GM12874 (cell line): ENCODE measurements at regions not wholly inside any gene's neighbourhood (a gene's known extent, or its start where the extent isn't known, plus 50 kb on each side); places are given as distances from the start of the nearest gene placed in this dataset.

Experiments used
- TF ChIP-seq, protein P1 (sequence below): IDR thresholded peaks from 2 replicates; pipeline ENCODE4 v1.5.1; 2011; ENCODE audit warnings: low read depth, mild to moderate bottlenecking, control low read depth, low read length, moderate library complexity; ENCODE audit not compliant: insufficient read depth

DNA sequence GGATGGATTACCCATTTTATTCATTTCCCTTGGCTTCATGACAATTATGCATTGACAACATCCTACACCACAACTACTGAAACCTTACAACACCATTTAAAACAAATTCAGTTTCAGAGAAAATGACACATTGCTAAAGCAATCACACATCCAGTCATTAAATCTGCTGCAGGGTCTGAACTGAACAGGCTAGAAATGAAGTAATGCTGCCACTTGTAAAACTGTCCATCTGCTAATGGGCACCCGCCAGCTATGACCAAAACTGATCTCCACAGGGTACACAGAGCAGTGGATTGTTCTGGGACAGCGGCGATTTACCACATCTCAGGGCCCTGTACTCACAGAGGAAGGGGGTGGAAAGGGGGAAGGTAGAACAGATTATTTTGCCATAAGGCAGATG, 172.9 kb upstream of the FBXL4 start:
- TF ChIP-seq, protein P1, sequence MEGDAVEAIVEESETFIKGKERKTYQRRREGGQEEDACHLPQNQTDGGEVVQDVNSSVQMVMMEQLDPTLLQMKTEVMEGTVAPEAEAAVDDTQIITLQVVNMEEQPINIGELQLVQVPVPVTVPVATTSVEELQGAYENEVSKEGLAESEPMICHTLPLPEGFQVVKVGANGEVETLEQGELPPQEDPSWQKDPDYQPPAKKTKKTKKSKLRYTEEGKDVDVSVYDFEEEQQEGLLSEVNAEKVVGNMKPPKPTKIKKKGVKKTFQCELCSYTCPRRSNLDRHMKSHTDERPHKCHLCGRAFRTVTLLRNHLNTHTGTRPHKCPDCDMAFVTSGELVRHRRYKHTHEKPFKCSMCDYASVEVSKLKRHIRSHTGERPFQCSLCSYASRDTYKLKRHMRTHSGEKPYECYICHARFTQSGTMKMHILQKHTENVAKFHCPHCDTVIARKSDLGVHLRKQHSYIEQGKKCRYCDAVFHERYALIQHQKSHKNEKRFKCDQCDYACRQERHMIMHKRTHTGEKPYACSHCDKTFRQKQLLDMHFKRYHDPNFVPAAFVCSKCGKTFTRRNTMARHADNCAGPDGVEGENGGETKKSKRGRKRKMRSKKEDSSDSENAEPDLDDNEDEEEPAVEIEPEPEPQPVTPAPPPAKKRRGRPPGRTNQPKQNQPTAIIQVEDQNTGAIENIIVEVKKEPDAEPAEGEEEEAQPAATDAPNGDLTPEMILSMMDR = no peak

DNA sequence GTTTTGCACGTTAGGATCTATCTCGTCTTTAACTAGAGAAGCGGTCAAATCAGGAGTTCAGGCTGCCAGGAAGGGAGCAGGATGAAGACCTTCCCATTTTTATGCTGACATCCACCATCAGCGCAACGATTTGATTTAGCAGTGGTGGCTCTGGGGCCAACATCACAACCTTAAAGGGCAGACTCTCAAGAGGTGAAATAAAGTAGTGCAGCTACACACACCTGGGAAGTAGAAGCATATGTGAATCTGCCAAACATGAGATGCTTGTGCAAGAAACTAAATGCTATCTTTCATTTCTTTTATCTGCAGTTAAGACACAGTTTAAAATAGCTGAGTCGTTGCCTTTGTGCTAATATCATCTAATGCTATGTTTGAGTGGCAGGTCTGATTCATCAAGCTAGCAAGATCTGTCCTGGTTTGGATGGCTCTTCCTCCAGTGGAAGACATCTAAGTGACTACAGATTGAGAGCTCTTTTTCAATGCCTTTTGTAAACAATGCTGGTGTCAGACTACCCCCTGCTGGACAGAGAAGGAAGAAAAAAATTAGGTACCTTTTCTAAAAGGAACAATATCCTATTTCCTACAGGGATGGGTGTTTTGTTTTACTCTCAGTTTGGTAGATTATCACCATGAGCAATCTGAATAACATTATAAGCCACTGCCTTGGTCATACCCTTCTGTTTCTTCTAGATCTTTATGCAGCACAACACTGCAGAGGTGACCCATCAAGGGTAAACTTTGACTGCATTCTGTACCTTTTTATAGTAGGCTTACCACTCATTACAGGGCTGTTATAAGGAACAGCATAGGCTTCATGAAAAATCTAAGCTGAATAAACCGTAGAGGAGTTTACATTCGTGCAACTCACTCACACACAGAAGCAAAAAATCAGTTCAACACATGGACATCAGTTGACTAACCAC, 171.6 kb upstream of the FBXL4 start:
- TF ChIP-seq, protein P1 = peak; percentile 55

DNA sequence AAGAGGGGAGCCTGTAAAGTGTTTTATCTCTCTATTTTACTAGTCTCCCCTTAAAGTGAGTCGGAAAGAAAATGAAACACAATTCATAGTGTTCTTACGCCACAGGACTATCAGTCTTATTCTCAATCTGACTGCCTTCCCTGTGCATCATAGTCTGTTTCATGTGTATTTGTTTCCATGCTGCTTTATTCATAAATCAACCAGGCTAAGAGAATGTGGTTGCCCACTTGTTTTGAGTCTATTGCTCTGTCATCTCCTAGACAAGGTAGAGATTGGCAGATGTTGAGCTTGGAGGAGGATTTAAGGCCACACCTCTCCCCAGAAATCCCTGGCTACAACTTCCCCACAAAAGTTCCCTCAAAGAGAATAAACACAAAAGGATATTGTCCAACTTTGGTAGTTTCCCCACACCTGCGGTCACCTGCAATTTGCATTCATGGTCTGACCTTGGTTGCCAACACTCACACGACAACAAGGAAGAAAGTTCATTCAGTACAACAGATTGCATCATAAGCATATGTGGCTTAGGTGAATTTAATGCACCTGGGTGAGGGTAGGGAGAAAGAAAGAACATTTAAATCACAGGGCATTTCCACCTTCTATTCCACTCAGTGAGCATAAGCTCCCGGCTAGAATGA, 167.1 kb upstream of the FBXL4 start:
- TF ChIP-seq, protein P1 = no peak

DNA sequence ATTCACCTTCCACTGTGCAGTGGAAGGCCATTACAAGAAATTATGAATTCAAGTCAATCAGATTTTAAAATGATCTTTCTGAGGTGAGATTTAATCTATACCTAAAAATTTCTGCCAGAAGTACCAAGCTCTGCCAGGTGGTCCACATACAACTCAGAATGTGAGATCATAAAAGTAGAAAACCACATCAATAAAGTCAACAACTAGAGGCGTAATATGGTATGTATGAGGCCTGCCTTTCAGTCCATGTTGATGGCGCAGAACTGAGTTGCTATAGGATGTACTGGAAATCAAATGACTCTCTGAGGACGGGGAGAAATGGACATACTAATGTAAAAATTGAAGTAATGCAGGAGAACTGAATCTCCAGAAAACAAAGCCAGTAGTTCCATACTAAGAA, 163.8 kb upstream of the FBXL4 start:
- TF ChIP-seq, protein P1 = no peak

DNA sequence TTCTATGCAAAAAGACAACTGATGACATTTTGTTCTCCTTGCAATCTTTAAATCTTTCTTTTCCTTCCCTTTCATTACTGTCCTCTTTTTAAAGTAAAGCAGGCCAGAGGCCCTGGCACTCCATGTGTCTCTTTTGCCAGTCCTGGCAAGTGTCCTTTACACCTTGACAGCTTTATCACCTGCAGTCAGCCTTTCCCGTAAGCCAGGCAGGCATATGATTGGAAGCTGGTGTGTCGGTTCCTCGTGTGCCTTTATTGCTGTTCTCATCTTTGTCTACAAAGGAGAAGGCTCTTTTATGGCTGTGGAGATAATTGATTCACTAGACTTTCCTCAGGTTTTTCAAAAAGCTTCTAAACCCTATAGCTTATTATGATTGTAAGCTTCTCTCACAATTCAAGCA, 162.3 kb upstream of the FBXL4 start:
- TF ChIP-seq, protein P1 = no peak

DNA sequence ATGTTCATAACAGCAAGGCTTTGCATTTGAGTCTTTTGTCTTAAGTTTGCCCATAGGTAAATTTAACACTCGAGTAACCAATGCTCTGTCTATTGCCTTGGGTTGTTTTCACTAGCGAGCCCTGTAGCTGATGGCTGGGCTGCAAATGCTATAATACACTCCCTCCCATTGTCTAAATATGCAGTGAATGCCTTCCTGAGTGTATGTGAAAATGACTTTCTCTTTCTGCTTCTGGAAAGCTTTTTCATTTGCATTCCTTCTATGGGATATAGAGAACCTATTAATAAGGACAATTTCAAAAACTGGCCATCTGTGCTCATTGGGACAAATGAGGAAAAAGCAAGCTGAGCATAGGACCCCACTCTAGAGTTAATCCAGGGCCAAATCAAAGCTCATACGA, 156.5 kb upstream of the FBXL4 start:
- TF ChIP-seq, protein P1 = no peak

DNA sequence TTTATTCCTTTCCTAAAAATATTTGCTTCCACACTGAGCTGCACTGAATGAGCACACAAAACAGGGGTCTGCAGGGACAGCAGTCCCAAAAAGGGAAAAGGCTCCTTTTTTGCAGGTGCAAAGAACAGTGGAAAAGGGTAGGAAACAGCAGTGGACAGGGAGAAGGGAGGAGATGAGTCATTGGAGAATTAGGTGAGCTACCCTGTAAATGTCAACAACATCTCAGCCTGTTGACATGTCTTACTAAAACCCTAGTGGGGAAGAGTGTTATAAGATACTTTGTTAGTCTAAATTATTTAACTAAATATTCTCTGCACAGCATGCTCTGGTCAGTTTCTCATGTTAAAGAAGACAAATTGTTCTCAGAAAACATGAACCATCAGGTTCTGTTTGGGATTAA, 151.5 kb upstream of the FBXL4 start:
- TF ChIP-seq, protein P1 = no peak
